Esophagus muscularis mucosa (tissue), 4 donors: ENCODE measurements at regions not wholly inside any gene's neighbourhood (a gene's known extent, or its start where the extent isn't known, plus 50 kb on each side); places are given as distances from the start of the nearest gene placed in this dataset.

ENCODE experiments used
- DNase-seq: peaks from one replicate; pipeline ENCODE4 v3.0.0-alpha.2; 2017; ENCODE audit errors: extremely low spot score
- H3K27ac ChIP-seq, 4 donors: fragments of 200-600 bp; sonication (generic); replicated peaks in 1 of 4; 1 replicate in 3 of 4; 2 replicates in 1 of 4; pipeline ENCODE4 v1.5.1; 2016 to 2019; ENCODE audit warnings: mild to moderate bottlenecking in 1 of 4
- H3K27me3 ChIP-seq, 4 donors: fragments of 200-600 bp; sonication (generic); one replicate each; pipeline versions ENCODE4 v1.5.1 to v1.6.0; 2016 to 2019
- H3K36me3 ChIP-seq, 4 donors: fragments of 200-600 bp; sonication (generic); one replicate each; pipeline ENCODE4 v1.5.1; 2016 to 2019
- H3K4me1 ChIP-seq, 4 donors: fragments of 200-600 bp; sonication (generic); one replicate each; pipeline ENCODE4 v1.5.1; 2016 to 2019
- H3K4me3 ChIP-seq, 4 donors: fragments of 200-600 bp; sonication (generic); 1 replicate in 2 of 4; 2 replicates in 2 of 4; pipeline ENCODE4 v1.5.1; 2016 to 2019; ENCODE audit warnings: mild to moderate bottlenecking in 4 of 4, moderate library complexity in 1 of 4
- H3K9me3 ChIP-seq, 4 donors: fragments of 200-600 bp; sonication (generic); 1 replicate in 3 of 4; 2 replicates in 1 of 4; pipeline ENCODE4 v1.5.1; 2016 to 2019
- CTCF ChIP-seq, 3 experiments: fragments of 200-600 bp in 2 of 3; fragments of 450-650 bp in 1 of 3; sonication (generic) in 2 of 3; IDR thresholded peaks; one replicate each; pipeline ENCODE4 v1.5.1; 2017 to 2019; ENCODE audit warnings: antibody characterized with exemption in 3 of 3, mild to moderate bottlenecking in 2 of 3, moderate library complexity in 1 of 3
- EP300 ChIP-seq: sonication (generic); formaldehyde crosslinking; IDR thresholded peaks from one replicate; pipeline ENCODE4 v1.6.1; 2017; ENCODE audit warnings: antibody characterized with exemption
- POLR2A ChIP-seq: fragments of 450-650 bp; IDR thresholded peaks from one replicate; pipeline ENCODE4 v1.6.1; 2017; ENCODE audit warnings: antibody characterized with exemption, moderate library complexity, mild to moderate bottlenecking, low read depth
- POLR2AphosphoS5 ChIP-seq, 2 donors: sonication (generic); formaldehyde crosslinking; IDR thresholded peaks; one replicate each; pipeline ENCODE4 v1.6.1; 2017; ENCODE audit warnings: antibody characterized with exemption in 2 of 2
- WGBS: methylation state at CpG from one replicate; pipeline ENCODE4 v1.1.5; 2018; 5-methylcytosine and 5-hydroxymethylcytosine counted together
- intact Hi-C: fragments of 100-400 bp; cut with DNase I; formaldehyde crosslinking; loops from one replicate; pipeline ENCODE4 v1.15.1; 2023

GRCh38 chr3:34394978-34395748, 596.7 kb downstream of the PDCD6IP start:
- no peak for TF ChIP-seq POLR2A
- no peak for TF ChIP-seq CTCF (IDR thresholded peaks at IDR 0.05)
- TF ChIP-seq EP300 = no peak
- TF ChIP-seq POLR2AphosphoS5 (IDR thresholded peaks at IDR 0.05) = no peak
- 83% methylated on average over 2 of the region's 2 CpGs for WGBS
- Histone ChIP-seq H3K4me3 (no peak overlapping the region), H3K36me3 (no peaks in the 10 kb centered on the region), H3K27ac (no peak overlapping the region), H3K9me3 (peaks cover 0 to 19% (median 4%) of the 10 kb centered on the region in 4 donors), H3K4me1 (no peaks in the 10 kb centered on the region), H3K27me3 (no peaks in the 10 kb centered on the region)
- intact Hi-C loops = no loop called here
- no peak for DNase-seq

GRCh38 chr3:34396288-34396687, 597.9 kb downstream of the PDCD6IP start:
- intact Hi-C loops = no loop called here
- no peaks in the 10 kb centered on the region for H3K4me1 ChIP-seq
- DNase-seq = no peak
- no peaks in the 10 kb centered on the region for H3K36me3 ChIP-seq
- no peak for TF ChIP-seq POLR2A
- TF ChIP-seq POLR2AphosphoS5 (IDR thresholded peaks at IDR 0.05) = no peak
- no peak for TF ChIP-seq EP300
- no peak for TF ChIP-seq CTCF (IDR thresholded peaks at IDR 0.05)
- H3K4me3 ChIP-seq = no peak overlapping the region
- H3K27ac ChIP-seq = no peak overlapping the region
- H3K27me3 ChIP-seq = no peaks in the 10 kb centered on the region
- H3K9me3 ChIP-seq = peaks cover 0 to 19% (median 4%) of the 10 kb centered on the region in 4 donors
- whole genome bisulfite sequencing = 62% methylated on average over 1 of the region's 1 CpG

- intact Hi-C loops = no loop called here
- Histone ChIP-seq H3K36me3 (no peaks in the 10 kb centered on the region), H3K27ac (no peak overlapping the region), H3K9me3 (peaks cover 0 to 19% (median 4%) of the 10 kb centered on the region in 4 donors), H3K4me3 (no peak overlapping the region), H3K27me3 (no peaks in the 10 kb centered on the region), H3K4me1 (no peaks in the 10 kb centered on the region)
- no peak for DNase-seq
- TF ChIP-seq POLR2A = no peak
- no peak for TF ChIP-seq POLR2AphosphoS5 (IDR thresholded peaks at IDR 0.05)
- TF ChIP-seq EP300 = no peak
- TF ChIP-seq CTCF (IDR thresholded peaks at IDR 0.05) = no peak
Measured at GRCh38 chr3:34396956-34397355, 598.5 kb downstream of the PDCD6IP start.

GRCh38 chr3:34399401-34399800, 601.0 kb downstream of the PDCD6IP start:
- Histone ChIP-seq H3K4me1 (no peaks in the 10 kb centered on the region), H3K27me3 (no peaks in the 10 kb centered on the region), H3K27ac (no peak overlapping the region), H3K4me3 (no peak overlapping the region), H3K9me3 (peaks cover 0 to 10% (median 4%) of the 10 kb centered on the region in 4 donors), H3K36me3 (no peaks in the 10 kb centered on the region)
- TF ChIP-seq POLR2AphosphoS5 (IDR thresholded peaks at IDR 0.05) = no peak
- no peak for TF ChIP-seq CTCF (IDR thresholded peaks at IDR 0.05)
- TF ChIP-seq POLR2A = no peak
- TF ChIP-seq EP300 = no peak
- intact Hi-C loops = no loop called here
- DNase-seq = no peak
- 81% methylated on average over 1 of the region's 1 CpG for WGBS

- WGBS = 67% methylated on average over 1 of the region's 1 CpG
- Histone ChIP-seq H3K27me3 (no peaks in the 10 kb centered on the region), H3K9me3 (no peaks in the 10 kb centered on the region), H3K27ac (no peak overlapping the region), H3K4me3 (no peak overlapping the region), H3K4me1 (no peaks in the 10 kb centered on the region), H3K36me3 (no peaks in the 10 kb centered on the region)
- TF ChIP-seq POLR2A (no peak), EP300 (no peak), CTCF (IDR thresholded peaks at IDR 0.05) (no peak), POLR2AphosphoS5 (IDR thresholded peaks at IDR 0.05) (no peak)
- intact Hi-C loops = no loop called here
- no peak for DNase-seq
Measured at GRCh38 chr3:34405159-34405558, 606.7 kb downstream of the PDCD6IP start.
